ENCODE measurements at regions not wholly inside any gene's neighbourhood (a gene's known extent, or its start where the extent isn't known, plus 50 kb on each side); places are given as distances from the start of the nearest gene placed in this dataset.

DNA sequence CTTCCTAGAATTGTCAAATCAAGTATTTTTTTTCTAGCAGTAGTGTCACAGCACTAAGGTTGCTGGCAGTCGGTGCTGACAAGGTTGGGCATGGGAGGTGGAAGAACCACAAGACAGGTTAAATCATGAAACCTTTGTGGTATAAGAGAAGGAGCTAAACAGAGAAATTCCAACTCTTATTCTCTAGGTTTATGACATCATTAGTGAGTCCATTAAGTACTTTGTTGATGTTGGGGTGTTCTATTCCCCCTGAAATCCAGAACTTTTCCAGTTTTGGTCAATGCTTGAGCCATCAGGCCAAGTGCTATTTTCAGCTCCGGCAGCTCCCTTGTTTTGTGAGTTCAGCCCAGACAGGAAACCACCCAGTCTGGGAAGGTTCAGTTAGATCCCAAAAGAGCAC is 206.0 kb upstream of the SOX9 start:
- Histone ChIP-seq H3K9ac (ENCODE audit: low read depth, low read length) (no peak overlapping the region), H3K4me1 (ENCODE audit: insufficient read depth, low read length) (no peaks in the 10 kb centered on the region), H3K36me3 (ENCODE audit: insufficient read depth, low read length) (no peaks in the 10 kb centered on the region)

GRCh38 chr17:71917715-71918114 is 203.1 kb upstream of the SOX9 start:
- H3K9me3 ChIP-seq (ENCODE audit: control insufficient read depth, insufficient read depth, low read length): no peaks in the 10 kb centered on the region
- H3K36me3 ChIP-seq (ENCODE audit: insufficient read depth, low read length): no peaks in the 10 kb centered on the region
- peaks cover 7% of the 10 kb centered on the region; the same call in 1 of the 2 replicates for H3K4me1 ChIP-seq (ENCODE audit: insufficient read depth, low read length)

More for the DNA sequence above, 206.0 kb upstream of the SOX9 start:
- no peaks in the 10 kb centered on the region for H3K9me3 ChIP-seq (ENCODE audit: control insufficient read depth, insufficient read depth, low read length)

DNA sequence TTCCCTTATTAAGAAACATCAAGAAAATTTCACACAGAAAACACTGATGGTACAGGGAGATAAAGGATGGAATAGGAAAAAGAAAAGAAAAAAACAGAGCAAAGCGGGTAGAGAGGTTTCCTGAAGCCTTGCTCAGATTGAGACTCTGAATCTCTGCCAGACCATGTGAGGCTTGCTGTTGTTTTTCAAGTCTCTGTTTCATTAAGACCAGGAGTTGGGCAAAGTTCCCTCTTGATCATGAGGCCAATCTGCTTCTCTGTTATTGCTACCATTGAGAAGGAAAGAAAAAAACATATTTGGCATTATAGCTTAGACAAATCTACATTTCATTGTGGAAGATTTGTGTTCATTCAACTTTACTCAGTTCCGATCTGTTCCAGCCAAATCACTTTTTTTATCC is 201.6 kb upstream of the SOX9 start:
- no peak overlapping the region for H3K9ac ChIP-seq (ENCODE audit: low read depth, low read length)
- no peaks in the 10 kb centered on the region for H3K36me3 ChIP-seq (ENCODE audit: insufficient read depth, low read length)
- peaks cover 8% of the 10 kb centered on the region; the same call in 1 of the 2 replicates for H3K4me1 ChIP-seq (ENCODE audit: insufficient read depth, low read length)
- no peaks in the 10 kb centered on the region for H3K9me3 ChIP-seq (ENCODE audit: control insufficient read depth, insufficient read depth, low read length)

More at GRCh38 chr17:71917715-71918114, 203.1 kb upstream of the SOX9 start:
- no peak overlapping the region for H3K9ac ChIP-seq (ENCODE audit: low read depth, low read length)

DNA sequence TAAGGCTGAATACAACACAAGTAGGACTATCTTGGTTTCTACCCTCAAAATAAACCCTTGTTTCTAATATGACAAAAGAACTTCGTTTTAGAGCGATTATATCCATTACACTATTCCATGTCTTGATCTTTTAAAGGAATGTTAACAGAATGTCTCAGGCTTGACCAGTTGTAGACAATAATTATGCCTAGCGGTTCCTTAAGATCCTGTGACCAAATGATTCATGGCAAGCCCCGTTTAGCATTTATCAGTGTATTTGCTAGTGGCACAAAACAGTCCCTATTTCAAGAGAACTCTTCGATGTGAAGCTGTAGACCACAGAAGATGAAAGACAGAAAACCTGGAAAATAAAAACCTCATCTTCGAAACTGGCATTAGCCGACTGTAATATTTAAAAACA is 200.9 kb upstream of the SOX9 start:
- Histone ChIP-seq H3K9ac (ENCODE audit: low read depth, low read length) (no peak overlapping the region), H3K4me1 (ENCODE audit: insufficient read depth, low read length) (peaks cover 8% of the 10 kb centered on the region; the same call in 1 of the 2 replicates), H3K36me3 (ENCODE audit: insufficient read depth, low read length) (no peaks in the 10 kb centered on the region), H3K9me3 (ENCODE audit: control insufficient read depth, insufficient read depth, low read length) (no peaks in the 10 kb centered on the region)

DNA sequence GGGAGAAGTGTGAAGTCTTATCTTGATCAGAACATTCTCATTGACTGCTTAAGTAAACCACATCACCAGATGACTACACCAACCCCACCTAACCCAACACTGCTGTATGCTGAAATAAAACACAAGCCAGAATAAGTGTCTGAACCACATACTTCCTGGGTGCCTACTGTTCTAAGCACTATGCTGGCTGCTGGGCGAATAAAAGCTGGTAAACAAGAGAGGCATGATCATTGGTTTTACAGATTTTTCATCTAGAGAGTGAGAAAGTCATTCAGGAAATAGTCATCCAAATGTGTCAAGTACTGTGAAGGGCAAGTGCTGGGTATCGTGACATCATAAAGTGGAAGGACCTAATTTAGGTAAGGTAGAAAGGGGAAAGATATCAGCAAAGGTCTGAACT is 199.0 kb upstream of the SOX9 start:
- no peaks in the 10 kb centered on the region for H3K9me3 ChIP-seq (ENCODE audit: control insufficient read depth, insufficient read depth, low read length)
- H3K9ac ChIP-seq (ENCODE audit: low read depth, low read length): no peak overlapping the region
- H3K36me3 ChIP-seq (ENCODE audit: insufficient read depth, low read length): no peaks in the 10 kb centered on the region
- H3K4me1 ChIP-seq (ENCODE audit: insufficient read depth, low read length): peaks cover 8% of the 10 kb centered on the region; the same call in 1 of the 2 replicates

- no peak overlapping the region for H3K9ac ChIP-seq (ENCODE audit: low read depth, low read length)
- H3K36me3 ChIP-seq (ENCODE audit: insufficient read depth, low read length): no peaks in the 10 kb centered on the region
- H3K4me1 ChIP-seq (ENCODE audit: insufficient read depth, low read length): peaks cover 8% of the 10 kb centered on the region; the same call in 1 of the 2 replicates
- no peaks in the 10 kb centered on the region for H3K9me3 ChIP-seq (ENCODE audit: control insufficient read depth, insufficient read depth, low read length)
Observed at GRCh38 chr17:71922439-71922838, 198.4 kb upstream of the SOX9 start.

GRCh38 chr17:71926746-71927398 is 193.9 kb upstream of the SOX9 start:
- peaks cover 8% of the 10 kb centered on the region; the same call in 1 of the 2 replicates for H3K4me1 ChIP-seq (ENCODE audit: insufficient read depth, low read length)
- H3K9me3 ChIP-seq (ENCODE audit: control insufficient read depth, insufficient read depth, low read length): no peaks in the 10 kb centered on the region; the same call in 1 of the 2 replicates
- H3K9ac ChIP-seq (ENCODE audit: low read depth, low read length): no peak overlapping the region
- H3K36me3 ChIP-seq (ENCODE audit: insufficient read depth, low read length): no peaks in the 10 kb centered on the region

DNA sequence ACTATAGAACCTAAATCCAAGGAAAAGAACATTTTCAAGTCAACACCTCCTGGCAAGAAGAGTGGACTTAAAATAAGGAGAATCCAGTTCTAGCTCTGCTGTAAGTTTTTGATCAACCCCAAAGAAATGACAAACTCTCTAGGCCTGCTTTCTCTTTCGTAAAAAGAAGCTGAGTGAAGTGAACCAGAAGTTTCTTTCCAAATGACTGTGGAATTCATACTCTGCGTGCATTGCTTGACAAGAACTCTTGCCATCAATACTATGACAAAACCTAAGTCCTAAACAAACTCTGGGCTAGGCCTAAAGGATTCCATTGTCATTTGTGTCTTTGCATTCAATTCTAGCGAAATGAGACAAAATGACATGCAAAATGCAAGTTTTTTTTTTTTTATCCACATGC is 187.5 kb upstream of the SOX9 start:
- Histone ChIP-seq H3K4me1 (ENCODE audit: insufficient read depth, low read length) (no peaks in the 10 kb centered on the region), H3K36me3 (ENCODE audit: insufficient read depth, low read length) (no peaks in the 10 kb centered on the region), H3K9ac (ENCODE audit: low read depth, low read length) (no peak overlapping the region), H3K9me3 (ENCODE audit: control insufficient read depth, insufficient read depth, low read length) (no peaks in the 10 kb centered on the region; the same call in 1 of the 2 replicates)

- Histone ChIP-seq H3K9me3 (ENCODE audit: control insufficient read depth, insufficient read depth, low read length) (no peaks in the 10 kb centered on the region; the same call in 1 of the 2 replicates), H3K4me1 (ENCODE audit: insufficient read depth, low read length) (no peaks in the 10 kb centered on the region), H3K36me3 (ENCODE audit: insufficient read depth, low read length) (no peaks in the 10 kb centered on the region), H3K9ac (ENCODE audit: low read depth, low read length) (no peak overlapping the region)
Observed at GRCh38 chr17:71934520-71934919, 186.3 kb upstream of the SOX9 start.

DNA sequence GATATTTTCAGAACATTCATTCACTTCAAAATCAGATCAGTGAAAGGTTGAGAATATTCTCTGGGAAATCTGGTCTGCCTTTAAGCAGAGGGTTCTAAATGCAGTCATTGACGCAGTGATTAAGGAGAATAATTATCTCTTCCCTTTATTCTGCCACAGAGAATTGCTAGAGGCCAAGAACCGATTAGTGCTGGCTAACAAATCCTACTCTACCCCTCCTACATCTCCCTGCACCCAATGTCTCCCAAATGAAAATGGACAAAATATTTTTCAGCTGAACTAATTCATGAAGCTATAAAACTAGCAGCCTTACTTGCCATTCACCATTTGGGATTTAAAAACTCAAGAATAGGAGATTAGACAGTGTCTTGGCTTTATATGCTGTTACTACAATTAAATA is 185.5 kb upstream of the SOX9 start:
- no peaks in the 10 kb centered on the region for H3K36me3 ChIP-seq (ENCODE audit: insufficient read depth, low read length)
- H3K4me1 ChIP-seq (ENCODE audit: insufficient read depth, low read length): no peaks in the 10 kb centered on the region
- no peak overlapping the region for H3K9ac ChIP-seq (ENCODE audit: low read depth, low read length)

GRCh38 chr17:71936977-71937376 is 183.8 kb upstream of the SOX9 start:
- H3K9ac ChIP-seq (ENCODE audit: low read depth, low read length): no peak overlapping the region

More for the DNA sequence above, 185.5 kb upstream of the SOX9 start:
- no peaks in the 10 kb centered on the region; the same call in 1 of the 2 replicates for H3K9me3 ChIP-seq (ENCODE audit: control insufficient read depth, insufficient read depth, low read length)

DNA sequence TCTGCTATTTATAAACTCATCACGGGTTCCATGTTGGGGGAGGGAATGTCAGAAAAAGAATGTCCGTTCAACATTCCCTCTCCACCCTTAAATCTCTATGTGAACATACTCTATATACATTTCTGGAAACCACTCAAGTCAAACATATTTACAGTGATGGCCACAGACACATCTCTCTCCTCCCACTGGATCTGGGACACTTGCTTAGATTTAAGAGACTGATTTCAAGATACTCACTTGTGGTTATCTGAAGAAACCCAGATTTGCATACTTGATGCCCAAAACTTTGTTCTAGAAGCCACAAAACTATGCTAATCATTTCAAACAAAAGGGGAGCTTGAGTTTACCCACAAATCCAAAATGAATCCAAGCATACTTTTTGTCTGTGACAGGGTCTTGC is 182.9 kb upstream of the SOX9 start:
- H3K9ac ChIP-seq (ENCODE audit: low read depth, low read length): no peak overlapping the region
- H3K36me3 ChIP-seq (ENCODE audit: insufficient read depth, low read length): no peaks in the 10 kb centered on the region
- no peaks in the 10 kb centered on the region for H3K9me3 ChIP-seq (ENCODE audit: control insufficient read depth, insufficient read depth, low read length)
- H3K4me1 ChIP-seq (ENCODE audit: insufficient read depth, low read length): no peaks in the 10 kb centered on the region

More at GRCh38 chr17:71936977-71937376, 183.8 kb upstream of the SOX9 start:
- Histone ChIP-seq H3K9me3 (ENCODE audit: control insufficient read depth, insufficient read depth, low read length) (no peaks in the 10 kb centered on the region), H3K36me3 (ENCODE audit: insufficient read depth, low read length) (no peaks in the 10 kb centered on the region), H3K4me1 (ENCODE audit: insufficient read depth, low read length) (no peaks in the 10 kb centered on the region)

GRCh38 chr17:71938340-71939010 is 182.3 kb upstream of the SOX9 start:
- Histone ChIP-seq H3K9me3 (ENCODE audit: control insufficient read depth, insufficient read depth, low read length) (no peaks in the 10 kb centered on the region), H3K4me1 (ENCODE audit: insufficient read depth, low read length) (no peaks in the 10 kb centered on the region), H3K36me3 (ENCODE audit: insufficient read depth, low read length) (no peaks in the 10 kb centered on the region), H3K9ac (ENCODE audit: low read depth, low read length) (no peak overlapping the region)

- H3K9ac ChIP-seq (ENCODE audit: low read depth, low read length): no peak overlapping the region
Observed at GRCh38 chr17:71941920-71942319, 178.9 kb upstream of the SOX9 start.

GRCh38 chr17:71942626-71943025 is 178.2 kb upstream of the SOX9 start:
- Histone ChIP-seq H3K4me1 (ENCODE audit: insufficient read depth, low read length) (no peaks in the 10 kb centered on the region), H3K36me3 (ENCODE audit: insufficient read depth, low read length) (no peaks in the 10 kb centered on the region)

More at GRCh38 chr17:71941920-71942319, 178.9 kb upstream of the SOX9 start:
- no peaks in the 10 kb centered on the region for H3K36me3 ChIP-seq (ENCODE audit: insufficient read depth, low read length)
- no peaks in the 10 kb centered on the region for H3K9me3 ChIP-seq (ENCODE audit: control insufficient read depth, insufficient read depth, low read length)
- no peaks in the 10 kb centered on the region for H3K4me1 ChIP-seq (ENCODE audit: insufficient read depth, low read length)

More at GRCh38 chr17:71942626-71943025, 178.2 kb upstream of the SOX9 start:
- Histone ChIP-seq H3K9me3 (ENCODE audit: control insufficient read depth, insufficient read depth, low read length) (no peaks in the 10 kb centered on the region), H3K9ac (ENCODE audit: low read depth, low read length) (no peak overlapping the region)

Measured in ES-I3 (cell line).